DOHH2 (cell line): ENCODE measurements at regions not wholly inside any gene's neighbourhood (a gene's known extent, or its start where the extent isn't known, plus 50 kb on each side); places are given as distances from the start of the nearest gene placed in this dataset.
"Not testable (repeated sequence)": the region's sequence is repeated elsewhere in the genome, so short reads cannot be mapped to it uniquely, and the experiment has no call there.

Experiments
- H3F3A ChIP-seq: fragments of 200-600 bp; sonication (generic), shearing (Covaris generic); 2 replicates; pipeline ENCODE4 v1.6.0; 2016; ENCODE audit warnings: antibody characterized with exemption, mild to moderate bottlenecking; ENCODE audit not compliant: control insufficient read depth, insufficient read depth
- H3K27ac ChIP-seq: fragments of 200-600 bp; sonication (generic); 2 replicates; pipeline ENCODE4 v1.5.1; 2014; ENCODE audit warnings: low read depth, mild to moderate bottlenecking, low read length, moderate library complexity
- H3K27me3 ChIP-seq: fragments of 200-600 bp; sonication (generic); 2 replicates; pipeline ENCODE4 v1.6.1; 2014; ENCODE audit warnings: mild to moderate bottlenecking, low read length, mixed read lengths; ENCODE audit not compliant: control insufficient read depth
- H3K36me3 ChIP-seq: fragments of 200-600 bp; sonication (generic); 2 replicates; pipeline ENCODE4 v1.6.1; 2014; ENCODE audit warnings: mild to moderate bottlenecking, low read length, moderate library complexity, mixed read lengths; ENCODE audit not compliant: control insufficient read depth
- H3K4me1 ChIP-seq: fragments of 200-600 bp; sonication (generic); 2 replicates; pipeline ENCODE4 v1.6.1; 2014; ENCODE audit warnings: mild to moderate bottlenecking, low read length, mixed read lengths; ENCODE audit not compliant: control insufficient read depth
- H3K4me2 ChIP-seq: fragments of 200-600 bp; sonication (generic); 2 replicates; pipeline ENCODE4 v1.6.0; 2014; ENCODE audit warnings: mild to moderate bottlenecking, low read length, moderate library complexity
- H3K4me3 ChIP-seq: fragments of 200-600 bp; sonication (generic); 2 replicates; pipeline ENCODE4 v1.5.1; 2014; ENCODE audit warnings: mild to moderate bottlenecking, low read length, mixed read lengths
- H3K79me2 ChIP-seq: fragments of 200-600 bp; sonication (generic); 2 replicates; pipeline ENCODE4 v1.6.1; 2014; ENCODE audit warnings: mild to moderate bottlenecking, low read length, mixed read lengths; ENCODE audit not compliant: control insufficient read depth
- H3K9me2 ChIP-seq: fragments of 200-600 bp; sonication (generic); replicated peaks from 2 replicates; pipeline ENCODE4 v1.6.1; 2014; ENCODE audit warnings: mild to moderate bottlenecking, low read length, mixed read lengths; ENCODE audit not compliant: control insufficient read depth
- H3K9me3 ChIP-seq: fragments of 200-600 bp; sonication (generic); 2 replicates; pipeline ENCODE4 v1.6.1; 2014; ENCODE audit warnings: antibody characterized with exemption, low read length, mixed read lengths; ENCODE audit not compliant: control insufficient read depth, insufficient read depth
- H4K20me1 ChIP-seq: fragments of 200-600 bp; sonication (generic); 2 replicates; pipeline ENCODE4 v1.6.0; 2014; ENCODE audit warnings: low read depth, mild to moderate bottlenecking, antibody characterized with exemption, low read length, moderate library complexity; ENCODE audit not compliant: control insufficient read depth, insufficient read depth

DNA sequence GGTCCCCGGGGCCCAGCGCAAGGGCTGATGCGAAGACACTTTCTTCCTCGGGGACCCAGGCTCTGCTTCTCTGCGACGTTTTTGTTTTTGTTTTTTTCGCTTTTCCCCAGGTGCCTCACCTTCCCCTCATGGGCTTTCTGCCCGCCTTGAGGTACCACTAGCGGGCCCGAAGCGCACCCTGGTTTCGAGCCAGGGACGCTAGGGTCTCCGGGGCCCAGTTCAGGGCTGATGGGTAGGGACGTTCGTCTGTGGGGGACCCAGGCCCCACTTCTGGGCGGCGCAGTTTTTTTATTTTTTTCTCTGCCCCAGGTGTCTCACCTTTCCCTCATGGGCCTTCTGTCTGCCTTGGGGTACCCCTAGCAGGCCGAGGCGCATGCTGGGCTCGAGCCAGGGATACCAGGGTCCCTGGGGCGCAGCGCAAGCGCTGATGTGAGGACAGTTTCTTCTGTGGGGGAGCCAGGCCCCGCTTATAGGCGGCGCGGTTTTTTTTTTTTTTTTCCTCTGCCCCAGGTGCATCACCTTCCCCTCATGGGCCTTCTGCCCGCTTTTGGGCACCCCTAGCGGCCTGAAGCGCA is 530.0 kb downstream of the FOXD4L4 start:
- H3K4me3 ChIP-seq, H3K9me3 ChIP-seq, H3K27ac ChIP-seq, H3K9me2 ChIP-seq, H3K36me3 ChIP-seq, H3K4me1 ChIP-seq, H3K4me2 ChIP-seq, H4K20me1 ChIP-seq, H3K79me2 ChIP-seq, H3K27me3 ChIP-seq, H3F3A ChIP-seq: not testable (repeated sequence)

- not testable (repeated sequence) for H4K20me1 ChIP-seq, H3F3A ChIP-seq, H3K9me3 ChIP-seq, H3K79me2 ChIP-seq, H3K4me1 ChIP-seq, H3K27me3 ChIP-seq, H3K36me3 ChIP-seq, H3K4me3 ChIP-seq, H3K9me2 ChIP-seq
- Histone ChIP-seq H3K4me2 (peak overlapping the region; percentile 26; the same call in 1 of the 2 replicates), H3K27ac (peak overlapping the region; percentile 42)
Measured at GRCh38 chr9:66267684-66268083, 530.7 kb downstream of the FOXD4L4 start.

DNA sequence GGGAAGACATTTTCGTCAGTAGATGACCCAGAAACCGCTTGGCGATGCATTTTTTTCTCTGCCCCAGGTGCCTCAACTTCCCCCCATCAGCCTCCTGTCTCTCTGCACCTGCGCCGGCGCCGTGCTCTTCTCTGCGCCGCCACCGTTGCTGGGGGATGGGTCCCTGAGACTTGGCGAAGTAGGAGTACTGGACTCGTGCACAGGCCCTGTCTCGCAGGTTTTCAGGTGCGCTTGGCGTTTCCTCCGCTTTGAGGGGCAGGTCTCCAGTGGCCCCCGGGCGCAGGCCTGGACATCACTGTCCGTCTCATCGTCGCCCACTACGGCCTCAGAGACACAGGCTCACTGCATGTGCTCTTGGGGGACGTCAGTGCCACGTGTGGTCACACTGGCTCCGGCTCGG is 532.1 kb downstream of the FOXD4L4 start:
- H3K9me3 ChIP-seq, H4K20me1 ChIP-seq, H3K9me2 ChIP-seq, H3K4me3 ChIP-seq, H3K4me1 ChIP-seq, H3F3A ChIP-seq, H3K4me2 ChIP-seq, H3K27me3 ChIP-seq, H3K36me3 ChIP-seq, H3K27ac ChIP-seq, H3K79me2 ChIP-seq: not testable (repeated sequence)

- not testable (repeated sequence) for H4K20me1 ChIP-seq, H3F3A ChIP-seq, H3K79me2 ChIP-seq, H3K27ac ChIP-seq, H3K9me2 ChIP-seq, H3K36me3 ChIP-seq, H3K4me1 ChIP-seq, H3K9me3 ChIP-seq, H3K4me2 ChIP-seq, H3K27me3 ChIP-seq
- H3K4me3 ChIP-seq: peak overlapping the region; percentile 76
Measured at GRCh38 chr9:66269783-66270182, 532.8 kb downstream of the FOXD4L4 start.

DNA sequence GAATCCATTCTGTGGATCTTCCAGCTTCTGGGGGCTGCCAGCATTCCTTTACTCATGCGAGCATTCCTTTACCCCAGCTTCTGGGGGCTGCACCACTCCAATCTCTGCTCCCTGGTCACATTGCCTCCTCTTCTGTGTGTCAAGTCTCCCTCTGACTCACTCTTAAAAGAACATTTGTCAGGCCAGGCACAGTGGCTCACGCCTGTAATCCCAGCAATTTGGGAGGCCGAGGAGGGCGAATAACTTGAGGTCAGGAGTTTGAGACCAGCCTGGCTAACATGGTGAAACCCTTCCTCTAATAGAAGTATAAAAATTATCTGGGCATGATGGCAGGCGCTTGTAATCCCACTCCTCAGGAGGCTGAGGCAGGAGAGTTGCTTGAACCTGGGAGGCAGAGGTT is 541.9 kb downstream of the FOXD4L4 start:
- H3K4me2 ChIP-seq: 0 out of 2 replicates have a peak overlapping the region, but pooled peaks have one; percentile 30
- H3F3A ChIP-seq, H3K27ac ChIP-seq, H4K20me1 ChIP-seq, H3K4me3 ChIP-seq, H3K79me2 ChIP-seq, H3K27me3 ChIP-seq, H3K9me2 ChIP-seq, H3K36me3 ChIP-seq, H3K9me3 ChIP-seq: not testable (repeated sequence)
- peaks cover 11% of the 10 kb centered on the region for H3K4me1 ChIP-seq
